ENCODE measurements at regions not wholly inside any gene's neighbourhood (a gene's known extent, or its start where the extent isn't known, plus 50 kb on each side); places are given as distances from the start of the nearest gene placed in this dataset.

DNA sequence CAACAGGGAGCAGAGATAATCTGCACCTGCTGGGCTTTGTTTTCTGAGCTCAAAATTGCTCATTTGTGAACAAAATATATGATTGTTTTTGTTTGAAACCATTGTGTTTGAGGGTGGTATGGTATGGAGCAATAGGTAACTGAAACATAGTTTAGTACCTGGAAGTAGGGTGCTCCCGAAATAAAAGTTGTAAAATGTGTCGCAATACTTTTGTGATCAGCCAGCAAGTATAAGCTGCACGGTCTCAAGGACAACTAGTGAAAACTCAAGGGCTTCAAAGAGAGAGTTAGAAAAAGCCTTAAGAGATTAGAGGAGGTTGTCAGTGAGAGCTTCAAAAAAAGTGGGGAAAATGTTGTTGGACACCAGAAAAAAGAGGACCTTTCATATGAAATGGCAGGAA lies 579.8 kb upstream of the POU3F2 start:
- TF ChIP-seq, protein P1, sequence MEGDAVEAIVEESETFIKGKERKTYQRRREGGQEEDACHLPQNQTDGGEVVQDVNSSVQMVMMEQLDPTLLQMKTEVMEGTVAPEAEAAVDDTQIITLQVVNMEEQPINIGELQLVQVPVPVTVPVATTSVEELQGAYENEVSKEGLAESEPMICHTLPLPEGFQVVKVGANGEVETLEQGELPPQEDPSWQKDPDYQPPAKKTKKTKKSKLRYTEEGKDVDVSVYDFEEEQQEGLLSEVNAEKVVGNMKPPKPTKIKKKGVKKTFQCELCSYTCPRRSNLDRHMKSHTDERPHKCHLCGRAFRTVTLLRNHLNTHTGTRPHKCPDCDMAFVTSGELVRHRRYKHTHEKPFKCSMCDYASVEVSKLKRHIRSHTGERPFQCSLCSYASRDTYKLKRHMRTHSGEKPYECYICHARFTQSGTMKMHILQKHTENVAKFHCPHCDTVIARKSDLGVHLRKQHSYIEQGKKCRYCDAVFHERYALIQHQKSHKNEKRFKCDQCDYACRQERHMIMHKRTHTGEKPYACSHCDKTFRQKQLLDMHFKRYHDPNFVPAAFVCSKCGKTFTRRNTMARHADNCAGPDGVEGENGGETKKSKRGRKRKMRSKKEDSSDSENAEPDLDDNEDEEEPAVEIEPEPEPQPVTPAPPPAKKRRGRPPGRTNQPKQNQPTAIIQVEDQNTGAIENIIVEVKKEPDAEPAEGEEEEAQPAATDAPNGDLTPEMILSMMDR (IDR thresholded peaks at IDR 0.05; ENCODE audit: low read depth, low read length), result no peak
- H3K4me3 ChIP-seq (ENCODE audit: low read depth, low read length), result no peak overlapping the region

DNA sequence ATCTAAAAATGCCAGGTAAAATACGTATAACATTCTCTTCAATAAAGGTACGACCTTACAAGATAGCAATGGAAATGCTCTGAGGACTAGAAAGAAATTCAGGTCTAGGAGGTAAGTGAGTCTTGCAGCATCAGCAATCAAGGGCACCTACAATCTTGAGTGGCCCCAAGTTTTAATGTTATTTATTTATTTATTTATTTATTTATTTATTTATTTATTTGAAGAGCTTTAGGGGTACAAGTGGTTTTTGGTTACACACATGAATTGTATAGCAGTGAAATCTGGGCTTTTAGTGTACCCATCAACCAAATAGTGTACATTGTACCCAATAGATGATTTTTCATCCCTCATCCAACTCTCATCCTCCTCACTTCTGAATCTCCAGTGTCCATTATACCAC lies 574.0 kb upstream of the POU3F2 start:
- H3K4me3 ChIP-seq (ENCODE audit: low read depth, low read length), result no peak overlapping the region
- TF ChIP-seq, protein P1 (IDR thresholded peaks at IDR 0.05; ENCODE audit: low read depth, low read length), result no peak

DNA sequence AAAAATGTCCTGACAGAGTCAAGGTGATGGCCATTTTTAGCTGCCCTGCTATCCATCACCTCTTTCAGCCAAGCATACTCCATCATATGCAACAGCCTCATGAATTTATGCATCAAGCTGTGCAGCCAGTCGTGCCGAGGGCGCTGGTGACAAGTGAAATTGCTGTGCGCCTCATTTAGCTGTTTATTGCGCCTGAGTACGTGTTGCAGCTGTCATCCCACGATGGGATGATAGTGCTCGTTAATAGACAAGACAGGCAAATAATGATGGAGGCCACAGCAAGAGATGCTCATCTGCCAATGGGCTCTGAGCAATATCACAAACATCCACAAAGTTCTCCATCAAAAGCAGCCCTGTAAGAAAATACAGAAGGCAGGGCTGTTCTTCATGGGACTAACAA lies 562.3 kb upstream of the POU3F2 start:
- H3K4me3 ChIP-seq (ENCODE audit: low read depth, low read length), result no peak overlapping the region
- TF ChIP-seq, protein P1 (IDR thresholded peaks at IDR 0.05; ENCODE audit: low read depth, low read length), result no peak

DNA sequence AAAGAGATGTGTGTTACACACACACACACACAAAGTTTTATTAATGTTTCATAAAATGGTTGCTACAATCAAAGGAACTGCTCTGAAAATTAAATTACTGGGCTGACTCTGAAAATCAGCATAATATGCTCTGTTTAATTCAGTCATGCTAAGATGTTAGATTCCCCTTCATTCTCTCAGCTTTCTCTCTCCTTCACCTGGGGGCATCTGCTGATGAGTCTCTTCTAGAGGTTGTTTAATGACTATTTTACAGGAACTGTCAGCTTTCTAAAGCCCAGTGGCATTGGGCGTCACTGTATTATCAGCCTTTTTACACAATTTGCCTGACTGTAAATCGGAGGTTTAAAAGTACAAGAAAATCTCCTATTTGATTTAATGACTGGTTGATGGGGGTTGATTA lies 559.7 kb upstream of the POU3F2 start:
- TF ChIP-seq, protein P1 (IDR thresholded peaks at IDR 0.05; ENCODE audit: low read depth, low read length), result no peak

DNA sequence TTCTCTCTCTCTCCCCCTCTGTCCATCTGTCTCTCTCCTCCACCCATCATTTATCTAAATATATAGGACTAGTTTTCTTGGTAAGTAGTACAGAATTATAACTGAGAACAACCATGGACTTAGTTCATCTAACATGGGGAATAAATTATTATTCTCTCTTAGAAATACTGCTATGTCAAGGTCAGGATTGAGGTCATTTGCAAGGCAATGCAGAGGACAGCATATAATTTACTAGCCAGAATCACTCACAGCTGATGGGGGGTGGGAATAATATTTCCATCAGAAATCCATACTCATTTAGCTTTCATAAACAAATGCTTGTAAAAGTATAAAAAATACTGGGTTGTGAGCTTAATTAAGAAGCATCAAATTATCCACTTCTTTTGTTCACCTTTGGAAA lies 553.9 kb upstream of the POU3F2 start:
- TF ChIP-seq, protein P1 (IDR thresholded peaks at IDR 0.05; ENCODE audit: low read depth, low read length), result no peak
- H3K4me3 ChIP-seq (ENCODE audit: low read depth, low read length), result no peak overlapping the region

More for the DNA sequence above, 559.7 kb upstream of the POU3F2 start:
- H3K4me3 ChIP-seq (ENCODE audit: low read depth, low read length), result no peak overlapping the region

DNA sequence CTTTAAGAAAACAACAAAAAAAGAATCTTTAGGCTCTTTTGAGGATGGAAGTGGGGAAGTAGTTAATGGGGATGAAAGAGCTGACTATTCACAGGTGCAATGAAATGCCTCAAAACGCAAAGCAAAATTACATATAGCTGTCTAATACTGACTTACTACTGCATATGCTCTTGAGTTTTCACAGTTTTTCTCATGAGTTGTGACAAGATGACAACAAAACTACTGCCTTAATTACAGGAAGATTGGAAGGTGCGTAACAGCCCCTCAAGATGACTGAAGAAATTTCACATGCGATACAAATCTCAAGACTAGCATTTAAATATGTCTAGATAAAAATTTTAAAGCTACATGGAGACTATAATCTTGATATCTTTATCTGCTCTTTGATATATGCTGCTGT lies 547.8 kb upstream of the POU3F2 start:
- H3K4me3 ChIP-seq (ENCODE audit: low read depth, low read length), result no peak overlapping the region
- TF ChIP-seq, protein P1 (IDR thresholded peaks at IDR 0.05; ENCODE audit: low read depth, low read length), result no peak

DNA sequence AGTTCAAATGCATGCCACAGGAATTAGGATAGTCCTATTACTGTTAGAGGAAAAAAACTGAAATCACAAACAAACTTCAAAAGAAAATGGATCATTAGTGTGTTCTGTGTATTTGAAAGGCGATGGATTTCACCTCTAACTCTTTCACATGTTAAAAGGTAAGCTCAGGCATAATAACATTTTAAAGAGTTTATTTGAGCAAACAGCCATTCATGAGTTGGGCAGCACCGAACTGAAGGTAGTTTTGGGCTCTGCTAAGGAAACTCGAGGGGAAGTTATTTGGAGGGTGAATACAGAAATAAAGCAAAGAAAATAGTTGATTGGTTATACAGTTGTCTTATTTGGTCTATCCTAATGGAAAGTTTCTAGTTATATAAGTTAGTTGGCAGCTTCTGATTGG lies 546.5 kb upstream of the POU3F2 start:
- TF ChIP-seq, protein P1 (IDR thresholded peaks at IDR 0.05; ENCODE audit: low read depth, low read length), result no peak
- no peak overlapping the region for H3K4me3 ChIP-seq (ENCODE audit: low read depth, low read length)

All from WI38 (cell line).